ENCODE measurements at regions not wholly inside any gene's neighbourhood (a gene's known extent, or its start where the extent isn't known, plus 50 kb on each side); places are given as distances from the start of the nearest gene placed in this dataset.

- TF ChIP-seq JUNB (IDR thresholded peaks at IDR 0.05; ENCODE audit: unreplicated experiment) (no peak), ZNF331 (CRISPR knock-in tag; IDR thresholded peaks at IDR 0.05; ENCODE audit: low read depth) (no peak), STAT1 (IDR thresholded peaks at IDR 0.05; ENCODE audit: unreplicated experiment) (no peak)
Measured at GRCh38 chr5:128869970-128870369, 95.3 kb upstream of the SLC27A6 start (continued).

DNA sequence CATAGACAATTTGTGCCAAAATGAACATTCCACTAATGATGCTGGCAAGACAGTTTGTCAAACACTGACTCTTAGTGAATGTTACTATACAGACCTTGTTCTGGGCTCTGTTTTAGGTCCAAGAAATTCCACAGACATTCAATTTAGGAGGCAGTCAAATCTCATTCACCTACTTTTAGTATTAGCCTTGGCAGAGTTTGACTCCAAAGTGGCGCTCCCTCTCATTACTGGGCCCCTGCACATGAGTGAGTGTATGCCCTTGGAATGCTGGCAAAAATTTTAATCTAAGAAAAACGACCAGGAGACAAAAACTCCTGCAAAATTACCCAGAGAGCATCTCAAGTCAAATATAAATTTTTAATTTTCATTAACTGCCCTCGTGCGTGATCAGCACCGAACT, 94.9 kb upstream of the SLC27A6 start:
- Histone ChIP-seq H3K27me3 (ENCODE audit: insufficient read depth) (no peaks in the 10 kb centered on the region), H3K4me1 (ENCODE audit: insufficient read depth) (peaks cover 16% of the 10 kb centered on the region), H3K9me2 (ENCODE audit: insufficient read depth) (no peaks in the 10 kb centered on the region), H3F3A (replicated peaks; ENCODE audit: low read depth) (no peaks in the 10 kb centered on the region), H4K20me1 (replicated peaks; ENCODE audit: insufficient read depth) (no peaks in the 10 kb centered on the region), H3K36me3 (ENCODE audit: insufficient read depth) (no peaks in the 10 kb centered on the region), H3K4me2 (no peak overlapping the region), H3K79me2 (replicated peaks; ENCODE audit: insufficient read depth) (no peaks in the 10 kb centered on the region), H3K27ac (ENCODE audit: low read depth) (no peak overlapping the region), H2AFZ (no peak overlapping the region), H3K4me3 (no peak overlapping the region)
- no peak overlapping the region for H3K4me3 Mint-ChIP-seq
- H3K9me3 Mint-ChIP-seq: peaks cover 3% of the 10 kb centered on the region
- H3K27ac Mint-ChIP-seq: no peak overlapping the region
- DNase-seq (ENCODE audit: low spot score): no peak
- H3K36me3 Mint-ChIP-seq (ENCODE audit: low read depth): peaks cover 7% of the 10 kb centered on the region; the same call in 2 of the 3 replicates
- H3K27me3 Mint-ChIP-seq (ENCODE audit: insufficient read depth, low read depth, poor library complexity): peaks cover 2% of the 10 kb centered on the region
- TF ChIP-seq CREB1 (CRISPR knock-in tag; IDR thresholded peaks at IDR 0.05; ENCODE audit: low read depth) (no peak), EZH2 (IDR thresholded peaks at IDR 0.05; ENCODE audit: low read depth, unreplicated experiment) (no peak)
- TF ChIP-seq, protein P1, sequence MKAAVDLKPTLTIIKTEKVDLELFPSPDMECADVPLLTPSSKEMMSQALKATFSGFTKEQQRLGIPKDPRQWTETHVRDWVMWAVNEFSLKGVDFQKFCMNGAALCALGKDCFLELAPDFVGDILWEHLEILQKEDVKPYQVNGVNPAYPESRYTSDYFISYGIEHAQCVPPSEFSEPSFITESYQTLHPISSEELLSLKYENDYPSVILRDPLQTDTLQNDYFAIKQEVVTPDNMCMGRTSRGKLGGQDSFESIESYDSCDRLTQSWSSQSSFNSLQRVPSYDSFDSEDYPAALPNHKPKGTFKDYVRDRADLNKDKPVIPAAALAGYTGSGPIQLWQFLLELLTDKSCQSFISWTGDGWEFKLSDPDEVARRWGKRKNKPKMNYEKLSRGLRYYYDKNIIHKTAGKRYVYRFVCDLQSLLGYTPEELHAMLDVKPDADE (IDR thresholded peaks at IDR 0.05): no peak
- peak; percentile 31 for ATAC-seq
- H3K4me1 Mint-ChIP-seq: peaks cover 26% of the 10 kb centered on the region

DNA sequence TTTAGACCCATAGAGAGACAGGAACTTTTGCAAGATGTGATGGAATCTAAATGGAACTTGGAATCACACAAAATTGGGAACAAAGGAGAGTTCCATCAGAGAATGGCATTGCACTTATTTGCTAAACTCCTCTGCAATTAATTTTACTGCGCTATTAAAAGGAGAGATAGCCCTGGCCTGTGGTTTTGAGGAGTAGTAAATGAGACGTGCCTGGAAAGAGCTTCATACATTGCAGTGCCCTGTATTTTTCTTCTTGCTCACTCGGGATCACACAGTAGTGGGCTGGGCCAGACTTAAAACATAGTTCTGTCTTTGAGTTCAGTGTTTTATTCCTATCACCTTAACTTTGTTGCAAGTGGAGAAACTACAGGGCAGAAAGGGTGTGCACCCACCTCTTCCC, 94.4 kb upstream of the SLC27A6 start:
- Mint-ChIP-seq H3K9me3 (peaks cover 3% of the 10 kb centered on the region), H3K36me3 (ENCODE audit: low read depth) (peaks cover 7% of the 10 kb centered on the region; the same call in 2 of the 3 replicates), H3K27ac (0 out of 2 replicates have a peak overlapping the region, but pooled peaks have one; percentile 17), H3K27me3 (ENCODE audit: insufficient read depth, low read depth, poor library complexity) (peaks cover 2% of the 10 kb centered on the region), H3K4me3 (no peak overlapping the region), H3K4me1 (peaks cover 26% of the 10 kb centered on the region)
- TF ChIP-seq, protein P1 (IDR thresholded peaks at IDR 0.05): no peak
- no peak for TF ChIP-seq ZNF114 (CRISPR knock-in tag; IDR thresholded peaks at IDR 0.05)
- no peak for TF ChIP-seq EZH2phosphoT487 (IDR thresholded peaks at IDR 0.05; ENCODE audit: unreplicated experiment)
- DNase-seq (ENCODE audit: low spot score): no peak
- peaks cover 16% of the 10 kb centered on the region for H3K4me1 ChIP-seq (ENCODE audit: insufficient read depth)
- no peak overlapping the region for H3K4me2 ChIP-seq
- no peaks in the 10 kb centered on the region for H3K79me2 ChIP-seq (replicated peaks; ENCODE audit: insufficient read depth)
- no peaks in the 10 kb centered on the region for H4K20me1 ChIP-seq (replicated peaks; ENCODE audit: insufficient read depth)
- H3K9me2 ChIP-seq (ENCODE audit: insufficient read depth): no peaks in the 10 kb centered on the region
- no peaks in the 10 kb centered on the region for H3K27me3 ChIP-seq (ENCODE audit: insufficient read depth)
- H3K36me3 ChIP-seq (ENCODE audit: insufficient read depth): no peaks in the 10 kb centered on the region
- H3F3A ChIP-seq (replicated peaks; ENCODE audit: low read depth): no peaks in the 10 kb centered on the region
- peak overlapping the region; percentile 44; the same call in 1 of the 2 replicates for H2AFZ ChIP-seq
- no peak overlapping the region for H3K4me3 ChIP-seq
- no peak overlapping the region for H3K27ac ChIP-seq (ENCODE audit: low read depth)
- no peak for ATAC-seq

Data from GM23338 (cell line).